OCI-LY1 (cell line): ENCODE measurements at regions not wholly inside any gene's neighbourhood (a gene's known extent, or its start where the extent isn't known, plus 50 kb on each side); places are given as distances from the start of the nearest gene placed in this dataset.

ENCODE experiments used
- H2AFZ ChIP-seq: fragments of 200-600 bp; sonication (generic), shearing (Covaris generic); 2 replicates; pipeline ENCODE4 v1.6.0; 2014; ENCODE audit warnings: antibody characterized with exemption, mild to moderate bottlenecking, low read length
- H3F3A ChIP-seq: fragments of 200-600 bp; sonication (generic), shearing (Covaris generic); 2 replicates; pipeline ENCODE4 v1.6.0; 2014; ENCODE audit warnings: mild to moderate bottlenecking, antibody characterized with exemption, low read length, moderate library complexity; ENCODE audit not compliant: insufficient read depth
- H3K27ac ChIP-seq: fragments of 200-600 bp; sonication (generic); 2 replicates; pipeline ENCODE4 v1.5.1; 2014; ENCODE audit warnings: low read length, mixed run types, mild to moderate bottlenecking, low read depth; ENCODE audit not compliant: poor library complexity, severe bottlenecking
- H3K27me3 ChIP-seq: fragments of 200-600 bp; sonication (generic); 2 replicates; pipeline ENCODE4 v1.6.0; 2014; ENCODE audit warnings: antibody characterized with exemption, mild to moderate bottlenecking, low read length, moderate library complexity; ENCODE audit not compliant: insufficient read depth
- H3K36me3 ChIP-seq: fragments of 200-600 bp; sonication (generic); 2 replicates; pipeline ENCODE4 v1.6.1; 2014; ENCODE audit warnings: mild to moderate bottlenecking, antibody characterized with exemption, low read length, moderate library complexity, mixed read lengths; ENCODE audit not compliant: insufficient read depth
- H3K4me1 ChIP-seq: fragments of 200-600 bp; sonication (generic); 2 replicates; pipeline ENCODE4 v1.5.1; 2014; ENCODE audit warnings: mild to moderate bottlenecking, low read length, moderate library complexity; ENCODE audit not compliant: insufficient read depth, severe bottlenecking
- H3K4me2 ChIP-seq: fragments of 200-600 bp; sonication (generic), shearing (Covaris generic); 2 replicates; pipeline ENCODE4 v1.6.1; 2014; ENCODE audit warnings: low read length
- H3K4me3 ChIP-seq: fragments of 200-600 bp; sonication (generic); 2 replicates; pipeline ENCODE4 v1.5.1; 2014; ENCODE audit warnings: low read length, low read depth, mild to moderate bottlenecking, mixed read lengths; ENCODE audit not compliant: poor library complexity, severe bottlenecking
- H3K79me2 ChIP-seq: fragments of 200-600 bp; shearing (Covaris generic); 2 replicates; pipeline ENCODE4 v1.6.1; 2016; ENCODE audit warnings: mixed run types, low read length, mixed read lengths; ENCODE audit not compliant: insufficient read depth
- H3K9ac ChIP-seq: fragments of 200-600 bp; sonication (generic), shearing (Covaris generic); 2 replicates; pipeline ENCODE4 v1.6.1; 2014; ENCODE audit warnings: mild to moderate bottlenecking, low read length, mixed read lengths
- H3K9me2 ChIP-seq: fragments of 200-600 bp; sonication (generic), shearing (Covaris generic); 2 replicates; pipeline ENCODE4 v1.6.1; 2014; ENCODE audit warnings: low read depth, mild to moderate bottlenecking, low read length, mixed read lengths
- H3K9me3 ChIP-seq: fragments of 200-600 bp; shearing (Covaris generic); 2 replicates; pipeline ENCODE4 v1.6.1; 2014; ENCODE audit warnings: low read length, mixed read lengths
- H4K20me1 ChIP-seq: fragments of 200-600 bp; sonication (generic), shearing (Covaris generic); 2 replicates; pipeline ENCODE4 v1.6.0; 2016; ENCODE audit warnings: mild to moderate bottlenecking, low read length; ENCODE audit not compliant: insufficient read depth
- CTCF ChIP-seq: fragments of 200-600 bp; sonication (generic), shearing (Covaris generic); IDR thresholded peaks from 2 replicates; pipeline ENCODE4 v1.5.1; 2017; ENCODE audit warnings: mild to moderate bottlenecking, antibody characterized with exemption, low read length, moderate library complexity, mixed read lengths
- EZH2 ChIP-seq: fragments of 200-600 bp; sonication (generic), shearing (Covaris generic); IDR thresholded peaks from 2 replicates; pipeline ENCODE4 v1.8.0; 2017; ENCODE audit warnings: borderline replicate concordance, mixed run types, mild to moderate bottlenecking, antibody characterized with exemption, low read length, moderate library complexity, mixed read lengths

GRCh38 chr1:37237948-37238347 is 203.6 kb upstream of the GRIK3 start:
- Histone ChIP-seq H3K79me2 (no peaks in the 10 kb centered on the region), H3F3A (no peaks in the 10 kb centered on the region), H3K4me3 (no peak overlapping the region), H2AFZ (no peak overlapping the region), H3K36me3 (no peaks in the 10 kb centered on the region), H3K9me2 (no peaks in the 10 kb centered on the region), H3K27ac (no peak overlapping the region), H3K4me1 (no peaks in the 10 kb centered on the region), H4K20me1 (no peaks in the 10 kb centered on the region), H3K27me3 (0 out of 2 replicates have a peak, but pooled peaks cover 4% of the 10 kb centered on the region), H3K9me3 (no peaks in the 10 kb centered on the region), H3K4me2 (no peak overlapping the region), H3K9ac (no peak overlapping the region)
- TF ChIP-seq EZH2, result no peak
- TF ChIP-seq CTCF, result no peak

GRCh38 chr1:37238364-37239224 is 204.3 kb upstream of the GRIK3 start:
- Histone ChIP-seq H3K9me2 (no peaks in the 10 kb centered on the region), H3K4me2 (no peak overlapping the region), H4K20me1 (no peaks in the 10 kb centered on the region), H3K27me3 (0 out of 2 replicates have a peak, but pooled peaks cover 4% of the 10 kb centered on the region), H3K9ac (no peak overlapping the region), H3F3A (no peaks in the 10 kb centered on the region), H2AFZ (no peak overlapping the region), H3K4me3 (no peak overlapping the region), H3K27ac (no peak overlapping the region), H3K4me1 (no peaks in the 10 kb centered on the region), H3K36me3 (no peaks in the 10 kb centered on the region), H3K9me3 (no peaks in the 10 kb centered on the region), H3K79me2 (no peaks in the 10 kb centered on the region)
- TF ChIP-seq CTCF (no peak), EZH2 (no peak)

- Histone ChIP-seq H3F3A (no peaks in the 10 kb centered on the region), H3K27me3 (0 out of 2 replicates have a peak, but pooled peaks cover 10% of the 10 kb centered on the region), H3K4me1 (no peaks in the 10 kb centered on the region), H3K9ac (no peak overlapping the region), H4K20me1 (no peaks in the 10 kb centered on the region), H3K4me2 (no peak overlapping the region), H3K9me3 (no peaks in the 10 kb centered on the region), H2AFZ (no peak overlapping the region), H3K27ac (no peak overlapping the region), H3K4me3 (no peak overlapping the region), H3K9me2 (no peaks in the 10 kb centered on the region), H3K36me3 (no peaks in the 10 kb centered on the region), H3K79me2 (no peaks in the 10 kb centered on the region)
- TF ChIP-seq CTCF (no peak), EZH2 (no peak)
Measured at GRCh38 chr1:37239225-37239740, 205.0 kb upstream of the GRIK3 start.
